ENCODE measurements at regions not wholly inside any gene's neighbourhood (a gene's known extent, or its start where the extent isn't known, plus 50 kb on each side); places are given as distances from the start of the nearest gene placed in this dataset.

DNA sequence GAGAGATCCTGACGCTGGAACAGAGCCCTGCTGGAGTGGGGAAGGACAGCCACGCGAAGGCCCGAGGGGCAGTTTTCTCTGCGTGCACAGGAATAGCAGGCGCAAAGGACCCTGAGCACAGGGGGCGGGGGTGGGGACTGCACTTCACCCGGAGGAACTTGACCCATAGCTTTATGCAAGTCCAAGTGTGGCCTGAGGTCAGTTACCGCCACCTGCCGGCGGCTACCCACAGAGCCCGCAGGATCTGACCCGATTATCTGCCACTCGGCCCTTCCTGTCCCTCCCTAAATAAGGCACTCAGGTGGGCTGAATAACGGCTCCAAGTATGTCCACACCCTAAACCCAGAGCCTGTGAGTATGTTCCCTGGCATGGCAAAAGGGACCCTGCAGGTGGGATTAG lies 65.4 kb upstream of the FCN1 start:
- TF ChIP-seq, protein P1, sequence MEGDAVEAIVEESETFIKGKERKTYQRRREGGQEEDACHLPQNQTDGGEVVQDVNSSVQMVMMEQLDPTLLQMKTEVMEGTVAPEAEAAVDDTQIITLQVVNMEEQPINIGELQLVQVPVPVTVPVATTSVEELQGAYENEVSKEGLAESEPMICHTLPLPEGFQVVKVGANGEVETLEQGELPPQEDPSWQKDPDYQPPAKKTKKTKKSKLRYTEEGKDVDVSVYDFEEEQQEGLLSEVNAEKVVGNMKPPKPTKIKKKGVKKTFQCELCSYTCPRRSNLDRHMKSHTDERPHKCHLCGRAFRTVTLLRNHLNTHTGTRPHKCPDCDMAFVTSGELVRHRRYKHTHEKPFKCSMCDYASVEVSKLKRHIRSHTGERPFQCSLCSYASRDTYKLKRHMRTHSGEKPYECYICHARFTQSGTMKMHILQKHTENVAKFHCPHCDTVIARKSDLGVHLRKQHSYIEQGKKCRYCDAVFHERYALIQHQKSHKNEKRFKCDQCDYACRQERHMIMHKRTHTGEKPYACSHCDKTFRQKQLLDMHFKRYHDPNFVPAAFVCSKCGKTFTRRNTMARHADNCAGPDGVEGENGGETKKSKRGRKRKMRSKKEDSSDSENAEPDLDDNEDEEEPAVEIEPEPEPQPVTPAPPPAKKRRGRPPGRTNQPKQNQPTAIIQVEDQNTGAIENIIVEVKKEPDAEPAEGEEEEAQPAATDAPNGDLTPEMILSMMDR (tag by site-specific recombination; IDR thresholded peaks at IDR 0.05): no peak
- TF ChIP-seq ZBTB11 (tag by site-specific recombination; conservative IDR thresholded peaks at IDR 0.05; ENCODE audit: low read depth): no peak

Data from HEK293 (cell line).